GM21529 (cell line): ENCODE measurements at regions not wholly inside any gene's neighbourhood (a gene's known extent, or its start where the extent isn't known, plus 50 kb on each side); places are given as distances from the start of the nearest gene placed in this dataset.

Source experiments
- ATAC-seq: cut with Tn5 transposase; IDR thresholded peaks from one replicate; pipeline ENCODE4 v1.9.1; 2021; ENCODE audit not compliant: unreplicated experiment

- no peak for ATAC-seq
Measured at GRCh38 chr14:83316356-83316755, 1782.7 kb upstream of the SEL1L start.

- ATAC-seq: no peak
Measured at GRCh38 chr14:83320837-83321236, 1787.2 kb upstream of the SEL1L start.

GRCh38 chr14:83331513-83331912, 1797.9 kb upstream of the SEL1L start:
- ATAC-seq: no peak

GRCh38 chr14:83342590-83342989, 1808.9 kb upstream of the SEL1L start:
- no peak for ATAC-seq

GRCh38 chr14:83347874-83348273, 1814.2 kb upstream of the SEL1L start:
- ATAC-seq: no peak

- no peak for ATAC-seq
Measured at GRCh38 chr14:83355609-83356008, 1822.0 kb upstream of the SEL1L start.

GRCh38 chr14:83356080-83356479, 1822.4 kb upstream of the SEL1L start:
- no peak for ATAC-seq

GRCh38 chr14:83372271-83372670, 1838.6 kb upstream of the SEL1L start:
- no peak for ATAC-seq

GRCh38 chr14:83379436-83379835, 1845.8 kb upstream of the SEL1L start:
- ATAC-seq: no peak

GRCh38 chr14:83384253-83384652, 1850.6 kb upstream of the SEL1L start:
- ATAC-seq: no peak

GRCh38 chr14:83395321-83395720, 1861.7 kb upstream of the SEL1L start:
- ATAC-seq: no peak

GRCh38 chr14:83416476-83416875, 1882.8 kb upstream of the SEL1L start:
- no peak for ATAC-seq

GRCh38 chr14:83419420-83419819, 1885.8 kb upstream of the SEL1L start:
- ATAC-seq: no peak

GRCh38 chr14:83421711-83422110, 1888.1 kb upstream of the SEL1L start:
- ATAC-seq: no peak

GRCh38 chr14:83425138-83425537, 1891.5 kb upstream of the SEL1L start:
- ATAC-seq: no peak

GRCh38 chr14:83425706-83426105, 1892.1 kb upstream of the SEL1L start:
- ATAC-seq: no peak

GRCh38 chr14:83433618-83434017, 1900.0 kb upstream of the SEL1L start:
- no peak for ATAC-seq

- no peak for ATAC-seq
Measured at GRCh38 chr14:83441801-83442200, 1908.1 kb upstream of the SEL1L start.

GRCh38 chr14:83455561-83455960, 1921.9 kb upstream of the SEL1L start:
- no peak for ATAC-seq

- no peak for ATAC-seq
Measured at GRCh38 chr14:83461521-83461920, 1927.9 kb upstream of the SEL1L start.

- no peak for ATAC-seq
Measured at GRCh38 chr14:83462759-83463158, 1929.1 kb upstream of the SEL1L start.

- no peak for ATAC-seq
Measured at GRCh38 chr14:83463500-83464098, 1929.9 kb upstream of the SEL1L start.

- ATAC-seq: no peak
Measured at GRCh38 chr14:83467811-83468210, 1934.2 kb upstream of the SEL1L start.
